Germinal center (tissue), 1 donor: ENCODE measurements at regions not wholly inside any gene's neighbourhood (a gene's known extent, or its start where the extent isn't known, plus 50 kb on each side); places are given as distances from the start of the nearest gene placed in this dataset.

Experiments used
- DNase-seq: peaks from one replicate; pipeline ENCODE4 v3.0.0; 2012; ENCODE audit warnings: mixed read lengths, low spot score

DNA sequence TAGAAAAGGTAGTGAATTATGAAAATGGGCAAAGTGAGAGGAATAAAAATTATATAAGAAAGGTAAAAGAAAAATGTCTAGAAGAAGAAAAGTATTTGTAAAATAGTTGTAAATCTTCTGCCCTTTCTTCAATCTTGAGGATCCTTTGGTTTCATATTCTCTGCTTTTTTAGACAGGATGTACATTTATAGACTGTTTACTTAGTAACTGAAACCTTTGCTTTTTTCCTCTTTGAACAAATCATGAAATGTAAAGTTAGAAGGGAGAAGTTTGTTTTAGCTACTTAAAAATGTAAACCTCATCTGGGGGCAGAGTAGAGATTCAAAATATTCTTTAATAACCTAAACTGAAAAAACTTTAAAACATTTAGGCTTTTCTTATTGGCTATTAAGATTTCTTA lies 150.4 kb upstream of the ITGA4 start:
- no peak for DNase-seq

DNA sequence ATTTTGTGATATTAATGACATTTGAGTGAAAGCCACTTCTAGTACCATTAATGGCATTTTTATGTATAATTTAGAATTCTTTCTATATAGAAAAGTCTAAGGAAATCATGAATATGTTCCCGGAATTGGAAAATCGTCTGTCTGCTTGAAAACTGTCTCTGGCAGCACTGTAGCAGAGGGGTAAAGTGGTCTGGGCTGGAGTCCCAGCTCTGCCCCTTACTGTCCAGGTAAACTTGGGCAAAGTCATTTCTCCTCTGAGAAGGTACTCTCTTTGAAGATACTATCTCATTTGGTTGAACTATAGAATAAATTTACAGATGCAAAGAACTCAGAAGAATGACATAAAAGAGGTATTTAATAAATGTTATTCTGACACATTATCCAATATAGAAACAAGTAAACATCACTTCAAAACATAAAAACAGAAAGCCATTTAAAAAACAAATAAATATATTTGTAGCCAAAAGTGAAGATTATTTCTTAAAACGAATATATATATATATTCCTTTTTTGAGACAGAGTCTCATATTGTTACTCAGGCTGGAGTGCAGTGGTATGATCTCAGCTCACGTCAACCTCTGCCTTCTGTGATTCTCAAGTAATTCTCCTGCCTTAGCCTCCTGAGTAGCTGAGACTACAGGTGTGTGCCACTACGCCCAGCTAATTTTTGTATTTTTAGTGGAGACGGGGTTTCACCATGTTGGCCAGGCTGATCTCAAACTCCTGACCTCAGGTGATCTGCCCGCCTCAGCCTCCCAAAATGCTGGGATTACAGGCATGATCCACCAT lies 149.8 kb upstream of the ITGA4 start:
- no peak for DNase-seq

DNA sequence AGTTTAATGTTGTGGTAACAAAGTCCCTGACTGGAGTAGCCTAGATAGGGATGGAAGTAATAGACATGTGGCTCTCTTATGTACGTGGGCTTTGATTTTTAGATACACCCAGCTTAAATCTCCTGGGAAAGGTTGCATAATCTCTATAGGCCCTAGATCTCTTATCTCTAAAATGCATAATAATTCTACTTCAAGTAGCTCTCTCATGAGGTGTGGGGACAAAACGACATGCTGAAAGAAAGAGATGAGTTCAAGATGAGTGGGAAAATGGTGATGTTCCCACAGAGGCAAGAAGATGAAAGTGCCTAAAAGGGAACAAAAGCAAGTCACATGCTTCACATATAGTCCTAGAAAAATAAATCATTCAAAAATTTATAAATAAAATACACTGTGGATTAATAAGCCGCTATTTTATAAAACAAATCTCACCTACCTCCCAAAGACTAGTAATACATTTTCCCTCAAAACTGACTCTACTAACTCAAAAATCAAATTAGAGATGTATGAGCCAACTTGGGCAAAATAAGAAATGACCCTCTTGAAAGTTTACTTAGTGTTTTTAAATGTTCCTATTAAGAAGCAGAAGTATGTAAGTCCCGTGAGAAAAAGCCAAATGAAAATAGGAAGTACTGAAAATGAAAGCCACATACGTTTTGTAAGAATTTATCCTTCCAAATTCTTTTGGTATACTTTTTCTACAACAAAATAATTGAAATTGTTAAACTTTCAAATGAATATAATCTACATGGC lies 148.2 kb upstream of the ITGA4 start:
- no peak for DNase-seq

DNA sequence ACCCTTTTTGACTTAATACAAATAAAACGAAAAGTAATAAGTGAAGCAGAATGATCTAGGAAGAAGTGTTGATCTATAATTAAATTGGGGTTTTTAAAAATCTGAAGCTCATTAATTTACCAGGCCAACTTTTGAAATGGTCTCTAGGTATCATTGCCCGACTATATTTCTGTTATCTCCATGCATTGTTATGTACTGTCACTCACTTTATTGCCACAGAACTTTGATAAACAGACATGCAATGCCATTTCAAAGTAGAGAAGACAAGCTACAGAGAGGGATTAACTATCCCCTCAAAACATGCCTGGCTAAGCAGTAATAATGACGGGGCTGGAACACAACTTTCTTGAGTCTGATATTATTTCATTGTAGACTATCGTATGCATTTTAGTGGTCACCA lies 147.6 kb upstream of the ITGA4 start:
- no peak for DNase-seq

DNA sequence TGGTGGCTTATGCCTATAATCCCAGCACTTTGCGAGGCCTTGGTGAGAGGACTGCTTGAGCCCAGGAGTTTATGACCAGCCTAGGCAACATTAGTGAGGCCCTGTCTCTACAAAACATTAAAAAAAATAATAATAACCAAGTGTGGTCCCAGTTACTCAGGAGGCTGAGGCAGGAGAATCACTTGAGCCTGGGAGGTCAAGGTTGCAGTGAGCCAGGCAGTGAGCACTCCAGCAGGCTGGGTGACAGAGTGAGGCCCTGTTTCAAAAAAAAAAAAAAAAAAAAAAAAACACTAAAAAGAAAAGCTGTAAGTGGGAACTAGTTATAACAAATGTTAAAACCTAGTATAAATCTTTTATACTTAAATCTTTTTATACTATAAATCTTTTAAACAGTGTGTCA lies 146.2 kb upstream of the ITGA4 start:
- no peak for DNase-seq

DNA sequence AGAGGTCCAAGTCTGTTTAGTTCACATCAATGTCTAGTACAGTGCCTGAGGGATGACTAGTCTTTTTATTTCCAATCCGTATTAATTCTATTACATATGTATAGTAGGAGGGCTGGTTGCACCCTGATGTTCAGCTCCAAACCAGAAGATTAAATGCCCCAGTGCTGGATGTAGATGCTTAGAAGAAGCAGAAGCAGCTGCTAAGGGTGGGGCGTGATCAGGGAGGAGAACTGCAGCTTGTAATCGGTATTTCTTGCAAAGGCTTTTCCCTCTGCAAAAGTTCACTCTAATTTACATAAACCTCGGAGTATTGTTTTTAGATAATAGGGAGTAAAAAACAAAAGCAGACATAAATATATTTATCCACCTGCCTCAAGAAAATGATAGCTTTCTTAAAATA lies 145.3 kb upstream of the ITGA4 start:
- DNase-seq: no peak

DNA sequence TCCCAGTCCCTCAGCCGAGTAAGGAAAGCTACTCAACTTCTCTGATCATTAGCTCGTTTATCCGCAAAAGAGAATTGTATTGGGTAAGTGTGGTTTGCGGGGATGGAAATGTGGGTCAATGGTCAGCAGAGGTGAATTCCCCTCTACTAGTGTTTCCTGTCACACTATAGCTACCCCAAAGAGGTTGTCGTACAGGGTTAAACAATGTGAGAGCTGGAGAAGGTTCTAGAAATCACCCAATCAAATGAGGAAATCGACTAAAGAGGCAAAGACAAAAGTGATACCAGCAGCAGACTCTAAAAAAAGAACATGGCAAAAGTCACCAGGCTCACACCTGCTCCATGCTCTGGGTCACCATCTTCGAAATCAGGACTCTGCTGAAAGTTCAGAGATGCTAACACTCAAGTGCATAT lies 144.7 kb upstream of the ITGA4 start:
- peak; percentile 24 for DNase-seq

DNA sequence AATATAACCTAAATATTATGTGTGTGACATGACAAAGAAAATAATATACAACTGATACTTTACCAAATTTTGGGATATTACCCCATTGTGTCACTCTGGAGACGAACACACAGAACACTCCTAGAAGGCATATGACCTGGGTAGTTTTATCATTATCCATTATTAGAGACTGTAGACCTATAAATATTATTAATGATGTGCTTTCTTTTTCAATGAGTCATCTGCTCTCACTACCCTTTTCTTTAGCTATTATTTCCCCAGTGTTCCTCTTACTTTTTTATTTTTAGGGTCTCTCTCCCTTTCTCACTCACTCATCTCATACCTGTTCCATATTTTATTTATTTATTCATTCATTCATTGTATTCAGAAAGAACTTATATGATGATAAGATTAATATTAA lies 143.3 kb upstream of the ITGA4 start:
- no peak for DNase-seq

DNA sequence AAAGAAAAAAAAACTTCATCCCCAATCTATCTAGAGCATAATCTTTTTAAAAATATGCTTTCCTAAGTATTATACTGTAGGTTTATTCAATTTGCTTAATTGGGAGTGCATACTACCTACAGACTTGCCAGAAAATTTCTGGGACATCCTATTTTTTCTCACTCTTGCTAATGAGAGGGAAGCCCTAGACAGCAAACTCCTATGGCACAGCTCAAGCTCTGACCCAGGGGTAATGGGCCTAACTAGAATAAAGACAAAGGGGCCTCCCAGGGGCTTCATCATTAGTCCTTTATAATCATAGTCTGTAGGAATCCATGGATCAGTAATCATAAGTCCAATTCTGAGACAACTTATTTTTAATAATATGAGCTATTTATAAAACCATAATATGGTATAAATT lies 142.6 kb upstream of the ITGA4 start:
- DNase-seq: no peak

DNA sequence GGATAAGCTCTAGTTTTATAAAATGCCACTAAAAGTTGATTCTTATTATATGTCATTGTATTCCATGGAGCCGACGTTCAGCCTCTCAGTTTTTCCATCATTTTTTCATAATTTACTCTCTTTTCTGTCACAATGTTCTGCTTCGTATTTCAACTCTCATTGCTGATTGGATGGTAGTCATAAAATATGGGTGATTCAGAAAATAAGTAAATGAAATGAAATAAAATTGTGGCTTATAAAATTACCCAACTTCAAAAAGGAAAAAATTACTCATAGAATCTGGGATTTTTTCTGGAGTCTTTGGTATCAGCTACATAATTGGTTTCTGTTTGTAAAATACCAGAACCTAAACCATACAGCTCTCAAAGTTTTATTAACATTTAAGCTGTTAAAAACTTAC lies 139.7 kb upstream of the ITGA4 start:
- no peak for DNase-seq

DNA sequence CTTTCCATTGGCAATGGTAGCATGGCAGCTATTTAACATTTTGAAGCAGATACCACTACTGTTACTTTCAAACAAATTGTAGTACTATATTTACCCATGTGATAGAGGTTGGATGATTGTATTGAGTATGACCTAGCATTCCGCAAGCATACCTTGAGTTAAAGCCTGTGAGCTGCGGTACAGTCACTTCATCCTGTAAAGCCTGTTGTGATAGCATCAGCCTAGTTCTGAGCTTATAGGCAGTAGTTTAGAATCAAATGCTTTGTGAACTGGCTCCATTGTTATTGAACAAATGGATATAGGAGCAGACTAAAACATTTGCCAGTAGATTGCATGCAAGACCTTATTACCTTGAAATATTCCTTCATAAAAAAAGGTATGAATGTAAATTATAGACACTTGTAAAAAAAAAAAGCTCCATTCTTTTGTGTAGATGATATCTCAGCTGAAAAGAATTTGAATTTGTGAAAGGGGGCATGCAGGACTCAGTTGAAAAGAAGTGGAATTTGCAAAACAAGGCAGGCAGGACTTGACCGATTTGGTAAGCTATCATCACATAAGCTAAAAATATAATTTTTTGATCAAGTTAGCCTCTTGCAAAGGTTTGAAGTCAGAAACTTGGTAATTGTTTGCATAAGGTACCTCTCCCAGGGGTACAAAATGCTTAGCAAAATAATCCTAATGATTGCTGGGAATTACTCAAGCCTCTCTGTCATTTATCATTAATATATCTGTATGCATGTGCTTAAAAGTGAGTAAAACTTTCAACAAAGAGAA lies 138.5 kb upstream of the ITGA4 start:
- DNase-seq: no peak

DNA sequence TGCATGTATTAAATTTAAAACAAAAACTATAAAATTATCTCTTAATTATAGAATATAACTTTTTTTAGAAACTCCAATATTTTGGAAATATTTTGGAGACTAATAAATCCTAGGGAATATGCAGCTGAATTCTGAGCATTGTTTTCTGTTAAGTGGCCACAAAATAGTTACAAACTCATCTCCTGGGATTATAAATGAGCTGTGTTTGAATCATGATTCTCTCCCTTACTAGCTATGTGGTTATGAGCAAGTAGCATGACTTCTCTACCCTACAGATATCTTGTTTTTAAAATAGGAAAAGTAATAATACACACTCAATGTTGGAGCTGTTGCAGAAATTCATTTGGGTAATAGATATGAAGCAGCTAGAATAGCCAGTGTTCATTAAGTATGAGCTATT lies 137.9 kb upstream of the ITGA4 start:
- no peak for DNase-seq

DNA sequence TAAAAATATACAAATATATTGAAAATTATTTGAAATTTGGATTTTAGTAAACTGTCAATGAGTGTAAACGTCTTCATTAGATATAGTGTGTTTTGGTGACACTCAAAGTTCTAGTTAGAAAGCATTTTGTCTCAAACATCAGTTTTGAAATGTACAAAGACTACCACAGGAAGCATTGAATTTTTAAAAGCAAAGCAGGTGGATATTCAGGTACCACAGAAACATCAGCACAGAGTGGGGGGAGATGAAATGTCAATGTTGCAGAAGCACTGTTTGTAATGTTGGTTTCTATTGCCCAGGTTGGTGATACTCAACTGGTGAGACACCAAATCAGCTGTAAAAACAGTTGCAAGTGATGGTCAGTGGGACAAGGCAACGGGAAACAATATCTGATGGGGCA lies 136.5 kb upstream of the ITGA4 start:
- DNase-seq: no peak

DNA sequence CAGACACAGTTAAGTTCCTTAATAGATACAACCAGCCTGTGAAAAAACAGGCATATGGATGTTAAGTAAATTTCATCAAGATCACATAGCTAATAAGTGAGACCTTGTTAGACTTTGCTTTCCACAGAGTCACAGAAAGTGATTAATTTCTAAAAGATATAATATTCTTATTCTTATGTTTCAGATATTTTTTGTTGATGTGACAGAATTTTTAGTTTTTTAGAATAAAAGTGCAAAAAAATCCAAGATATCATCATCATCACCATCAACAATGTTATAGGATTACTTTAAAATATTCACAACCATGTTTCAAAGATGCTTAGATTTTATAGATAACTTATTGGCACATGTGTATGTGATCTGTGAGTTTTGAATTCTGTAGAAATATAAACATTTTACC lies 132.3 kb upstream of the ITGA4 start:
- DNase-seq: no peak

DNA sequence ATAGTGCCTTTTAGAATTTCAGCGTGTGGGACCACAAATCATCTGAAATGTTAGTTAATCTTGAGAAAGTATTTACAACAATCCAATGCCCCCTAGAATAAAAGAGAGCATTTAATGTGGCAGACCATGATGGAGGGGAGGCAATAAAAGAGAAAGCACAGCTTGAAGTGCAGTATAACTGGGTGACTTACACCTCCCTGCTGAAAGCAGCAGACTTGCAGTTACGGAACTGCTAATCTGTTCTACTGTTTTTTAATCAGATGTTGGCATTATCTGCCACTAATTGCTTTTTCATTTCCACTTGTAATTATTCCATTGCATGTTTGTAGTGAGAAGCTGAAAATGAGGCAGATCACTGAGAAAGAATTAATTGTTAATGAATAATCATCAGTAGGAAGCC lies 130.5 kb upstream of the ITGA4 start:
- no peak for DNase-seq

DNA sequence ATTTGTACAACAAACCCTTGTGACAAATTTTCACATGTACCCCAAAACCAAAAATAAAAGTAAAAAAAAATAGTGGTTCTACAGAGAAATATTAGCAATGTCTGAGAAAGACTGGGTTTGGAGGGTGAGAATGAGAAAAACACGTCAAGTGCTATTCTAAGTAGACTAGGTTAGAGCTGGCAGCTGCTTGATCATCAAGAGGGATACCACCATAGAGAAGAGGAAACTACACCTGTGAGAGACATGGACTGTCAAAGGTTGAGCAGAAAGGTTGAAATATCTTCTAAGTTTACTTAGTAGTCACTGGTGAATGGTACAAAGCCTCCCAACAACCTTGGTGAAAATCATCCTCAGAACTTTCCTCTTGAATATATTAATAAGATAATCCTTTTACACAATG lies 126.9 kb upstream of the ITGA4 start:
- no peak for DNase-seq

DNA sequence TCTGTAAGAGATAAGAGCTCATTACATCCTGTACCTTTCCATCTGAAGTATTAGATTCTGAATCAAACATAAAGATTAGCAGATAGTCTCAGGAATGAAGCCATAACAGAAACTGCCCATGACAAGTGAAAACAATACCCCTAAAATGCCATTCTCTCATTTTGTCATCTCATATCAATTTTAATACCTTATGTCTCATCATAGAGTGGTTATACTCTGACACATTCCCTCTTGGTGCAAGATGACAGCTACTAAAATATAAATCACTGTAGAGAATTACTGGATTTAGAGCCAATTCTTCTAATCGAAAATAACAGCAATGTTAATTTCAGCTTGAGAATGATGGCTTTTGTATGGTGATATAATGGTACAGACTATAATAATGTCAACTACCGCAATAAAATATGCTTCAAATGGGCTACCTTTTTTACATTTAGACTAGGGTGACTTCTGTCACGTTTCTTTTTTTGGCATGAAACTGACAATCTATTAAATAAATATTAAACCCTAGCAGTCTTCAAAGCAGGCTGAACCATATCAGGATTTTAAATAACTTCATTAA lies 125.1 kb upstream of the ITGA4 start:
- DNase-seq: no peak

DNA sequence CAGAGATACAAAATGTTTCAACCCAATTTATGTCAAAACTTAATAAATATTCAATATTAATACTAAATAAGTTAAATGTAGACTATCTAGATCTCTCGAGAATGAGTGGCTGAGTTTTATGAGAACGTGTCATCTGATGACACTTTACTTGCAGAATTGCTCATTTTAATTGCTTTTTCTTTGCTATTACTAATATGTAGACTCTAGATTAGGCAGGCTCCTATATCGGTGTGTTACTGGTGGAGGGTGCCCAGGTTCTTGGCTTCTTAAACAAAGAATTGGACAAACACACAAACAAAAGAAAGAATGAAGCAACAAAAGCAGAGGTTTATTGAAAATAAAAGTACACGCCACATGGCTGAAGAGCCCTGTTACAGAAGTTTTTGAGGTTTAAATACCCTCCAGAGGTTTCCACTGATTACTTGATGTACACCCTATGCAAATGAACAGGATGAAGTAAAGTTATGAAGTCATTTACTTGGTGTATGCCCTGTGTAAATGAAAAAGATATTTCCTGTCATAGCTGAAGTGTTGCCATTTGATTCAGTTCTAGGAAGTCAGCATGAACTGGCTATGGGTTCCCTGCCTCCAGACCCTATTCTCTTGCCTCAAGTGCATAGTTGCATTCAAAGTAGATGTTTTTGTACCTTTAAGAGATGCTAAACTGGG lies 122.9 kb upstream of the ITGA4 start:
- DNase-seq: no peak

DNA sequence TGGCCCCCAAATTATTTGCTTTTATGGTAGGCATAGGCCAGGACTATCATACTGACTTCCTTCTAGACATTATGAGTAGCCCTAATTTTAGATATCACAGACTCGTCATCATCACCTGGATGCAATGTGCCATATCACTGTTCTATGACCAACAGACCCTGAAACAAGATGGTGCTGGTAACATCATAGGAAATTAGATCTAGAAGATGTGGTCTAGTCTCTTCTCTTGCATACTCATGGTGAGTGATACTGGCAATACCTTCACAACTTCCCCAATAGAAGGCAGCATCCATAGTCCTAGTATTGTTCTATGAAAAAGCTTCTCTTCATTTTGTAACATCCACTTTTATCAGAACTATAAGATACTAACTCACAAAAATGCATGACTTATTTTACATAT lies 116.3 kb upstream of the ITGA4 start:
- DNase-seq: no peak

DNA sequence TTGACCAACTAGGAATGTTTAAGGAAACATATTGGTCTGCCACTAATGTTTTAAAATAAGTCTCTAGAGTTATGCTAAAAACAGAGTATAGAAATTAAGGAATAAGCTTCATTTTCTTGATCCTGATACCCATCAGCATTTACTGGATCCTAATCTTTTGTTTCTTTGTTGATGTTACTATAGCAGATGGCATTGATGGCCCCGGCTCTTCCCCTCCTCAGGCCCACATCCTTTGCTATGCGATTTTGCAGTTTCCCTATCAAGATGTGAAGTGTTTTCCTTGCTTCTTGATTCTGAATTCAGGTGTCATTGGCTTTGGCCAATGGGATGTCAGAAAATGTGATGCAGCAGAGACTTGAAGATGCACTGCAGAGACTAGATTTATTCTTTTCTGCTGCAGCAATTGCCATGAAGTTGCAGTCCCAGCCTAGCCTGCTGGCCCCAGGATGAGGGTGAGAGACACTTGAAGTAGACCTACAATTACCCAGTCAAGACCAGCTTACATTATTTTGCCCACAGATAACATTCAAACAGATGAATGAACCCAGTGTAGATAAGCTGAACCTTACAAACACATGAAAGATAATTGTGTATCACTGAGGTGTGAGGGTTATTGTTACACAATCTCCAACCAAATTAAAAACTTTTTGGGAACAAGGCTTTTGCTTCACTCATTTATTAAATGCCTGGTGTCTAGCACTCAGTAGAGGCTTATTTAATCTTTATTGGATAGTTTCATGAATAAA lies 115.2 kb upstream of the ITGA4 start:
- DNase-seq: no peak

DNA sequence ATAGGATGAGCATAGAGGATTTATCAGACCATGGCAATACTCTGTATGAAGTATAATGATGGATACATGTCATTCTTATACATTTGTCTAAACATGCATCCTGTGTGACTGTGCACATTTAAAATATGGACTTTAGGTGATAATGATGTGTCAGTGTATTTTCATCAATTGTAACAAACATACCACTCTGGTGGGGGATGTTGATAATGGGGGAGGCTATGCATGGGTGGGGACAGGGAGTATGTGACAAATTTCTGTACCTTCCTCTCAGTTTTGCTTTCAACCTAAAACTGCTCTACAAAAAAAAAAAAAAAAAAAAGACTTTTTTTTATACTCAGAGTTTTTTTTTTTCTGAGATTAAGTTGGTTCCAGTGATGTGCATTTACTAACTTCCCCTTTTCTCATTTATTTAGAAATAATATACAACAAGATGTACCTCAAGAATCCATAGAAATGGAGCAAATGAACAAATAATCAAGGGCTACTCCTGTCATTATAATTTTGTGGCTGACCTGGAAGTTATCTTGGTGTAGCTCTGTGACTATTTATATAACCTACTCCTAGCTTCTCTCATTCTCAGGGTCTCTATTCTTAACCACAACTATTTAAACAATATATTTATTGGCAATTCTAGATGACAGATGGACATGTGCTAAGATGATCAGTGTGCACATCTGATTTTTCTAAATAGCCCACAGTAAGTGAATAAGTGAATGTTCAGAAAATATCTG lies 108.9 kb upstream of the ITGA4 start:
- no peak for DNase-seq
